ENCODE measurements at regions not wholly inside any gene's neighbourhood (a gene's known extent, or its start where the extent isn't known, plus 50 kb on each side); places are given as distances from the start of the nearest gene placed in this dataset.

GRCh38 chr2:236805800-236806531 lies 236.3 kb downstream of the ACKR3 start:
- H3K9me3 ChIP-seq = peaks cover 17% of the 10 kb centered on the region
- H3K4me1 ChIP-seq (ENCODE audit: low read depth) = no peaks in the 10 kb centered on the region
- TF ChIP-seq CTCF (IDR thresholded peaks at IDR 0.05) = no peak
- DNase-seq (no peak), ATAC-seq (no peak)
- H3K36me3 ChIP-seq (ENCODE audit: low read depth) = no peaks in the 10 kb centered on the region
- intact Hi-C loops (cut with DNase I, micrococcal nuclease) = no loop called here
- H3K4me3 ChIP-seq = no peak overlapping the region

- Histone ChIP-seq H3K36me3 (ENCODE audit: low read depth) (no peaks in the 10 kb centered on the region), H3K9me3 (peaks cover 17% of the 10 kb centered on the region), H3K4me1 (ENCODE audit: low read depth) (no peaks in the 10 kb centered on the region), H3K4me3 (no peak overlapping the region)
- ATAC-seq (no peak), DNase-seq (no peak)
- TF ChIP-seq CTCF (IDR thresholded peaks at IDR 0.05) = no peak
- intact Hi-C loops (cut with DNase I, micrococcal nuclease) = no loop called here
Measured at GRCh38 chr2:236809716-236810115, 240.1 kb downstream of the ACKR3 start.

GRCh38 chr2:236811062-236811656 lies 241.5 kb downstream of the ACKR3 start:
- no peak for ATAC-seq
- H3K36me3 ChIP-seq (ENCODE audit: low read depth) = no peaks in the 10 kb centered on the region
- H3K4me1 ChIP-seq (ENCODE audit: low read depth) = no peaks in the 10 kb centered on the region
- H3K9me3 ChIP-seq = peaks cover 17% of the 10 kb centered on the region
- intact Hi-C loops (cut with DNase I, micrococcal nuclease) = no loop called here
- H3K4me3 ChIP-seq = no peak overlapping the region
- no peak for DNase-seq
- TF ChIP-seq CTCF (IDR thresholded peaks at IDR 0.05) = no peak

GRCh38 chr2:236813766-236814165 lies 244.1 kb downstream of the ACKR3 start:
- DNase-seq (no peak), ATAC-seq (no peak)
- TF ChIP-seq CTCF (IDR thresholded peaks at IDR 0.05) = no peak
- Histone ChIP-seq H3K4me1 (ENCODE audit: low read depth) (no peaks in the 10 kb centered on the region), H3K9me3 (peaks cover 11% of the 10 kb centered on the region), H3K4me3 (no peak overlapping the region), H3K36me3 (ENCODE audit: low read depth) (no peaks in the 10 kb centered on the region)
- intact Hi-C loops (cut with DNase I, micrococcal nuclease) = no loop called here

GRCh38 chr2:236814593-236814992 lies 245.0 kb downstream of the ACKR3 start:
- no peak for TF ChIP-seq CTCF (IDR thresholded peaks at IDR 0.05)
- no peak for ATAC-seq
- Histone ChIP-seq H3K4me3 (no peak overlapping the region), H3K4me1 (ENCODE audit: low read depth) (no peaks in the 10 kb centered on the region), H3K36me3 (ENCODE audit: low read depth) (no peaks in the 10 kb centered on the region), H3K9me3 (peaks cover 3% of the 10 kb centered on the region)
- intact Hi-C loops (cut with DNase I, micrococcal nuclease) = no loop called here
- DNase-seq = no peak

Measured in mucosa of descending colon (tissue), 3 donors.